Activated CD4-positive, alpha-beta memory T cell treated with anti-CD3 and anti-CD28 coated beads, Interleukin-2, amount 10 ng/mL, durations not matched to agents 7 days and 5 days (primary cell): ENCODE measurements at regions not wholly inside any gene's neighbourhood (a gene's known extent, or its start where the extent isn't known, plus 50 kb on each side); places are given as distances from the start of the nearest gene placed in this dataset.

ENCODE experiments used
- CTCF ChIA-PET: fragments of 350-600 bp; sonication (Branson Sonifier 250); formaldehyde crosslinking; loops from one replicate; lab custom pipeline; 2021; ENCODE audit warnings: antibody characterized with exemption, inconsistent platforms; lab: Charles Lee
- POLR2A ChIA-PET: fragments of 350-600 bp; sonication (Branson Sonifier 250); formaldehyde crosslinking; loops from one replicate; lab custom pipeline; 2021; ENCODE audit warnings: antibody characterized with exemption; lab: Charles Lee
- DNase-seq: peaks from one replicate; pipeline ENCODE4 v3.0.0-alpha.2; 2020
- H3K27ac Mint-ChIP-seq: one replicate; pipeline ENCODE4 v1.8.0; 2021; ENCODE audit warnings: mild to moderate bottlenecking, mixed read lengths
- H3K27me3 Mint-ChIP-seq: one replicate; pipeline ENCODE4 v1.8.0; 2021; ENCODE audit warnings: mixed read lengths
- H3K36me3 Mint-ChIP-seq: one replicate; pipeline ENCODE4 v1.8.0; 2021; ENCODE audit warnings: low read depth, mixed read lengths
- H3K4me1 Mint-ChIP-seq: one replicate; pipeline ENCODE4 v1.8.0; 2021; ENCODE audit warnings: mixed read lengths
- H3K4me3 Mint-ChIP-seq: one replicate; pipeline ENCODE4 v1.8.0; 2021; ENCODE audit warnings: mild to moderate bottlenecking, mixed read lengths
- H3K9me3 Mint-ChIP-seq: one replicate; pipeline ENCODE4 v1.8.0; 2021; ENCODE audit warnings: mixed read lengths

DNA sequence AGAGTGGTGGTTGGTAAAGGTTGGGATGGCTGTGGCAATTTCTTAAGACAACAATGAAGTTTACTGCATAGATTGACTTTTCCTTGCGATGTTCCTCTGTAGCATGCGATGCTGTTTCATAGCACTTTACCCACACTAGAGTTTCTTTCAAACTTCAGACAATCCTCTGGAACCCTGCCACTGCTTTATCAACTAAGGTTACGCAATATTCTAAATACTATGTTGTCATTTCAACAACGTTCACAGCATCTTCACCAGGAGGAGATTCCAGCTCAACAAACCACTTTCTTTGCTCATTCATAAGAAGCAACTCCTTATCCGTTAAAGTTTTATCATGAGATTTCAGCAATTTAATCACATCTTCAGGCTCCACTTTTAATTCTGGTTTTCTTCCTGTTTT is 161.2 kb upstream of the NRSN1 start:
- H3K27me3 Mint-ChIP-seq, result no peaks in the 10 kb centered on the region
- H3K4me1 Mint-ChIP-seq, result no peaks in the 10 kb centered on the region
- H3K4me3 Mint-ChIP-seq, result no peak overlapping the region
- ChIA-PET CTCF (no interaction called here), POLR2A (no interaction called here)
- H3K27ac Mint-ChIP-seq, result no peak overlapping the region
- no peak for DNase-seq
- peaks cover 8% of the 10 kb centered on the region for H3K9me3 Mint-ChIP-seq
- H3K36me3 Mint-ChIP-seq, result no peaks in the 10 kb centered on the region

DNA sequence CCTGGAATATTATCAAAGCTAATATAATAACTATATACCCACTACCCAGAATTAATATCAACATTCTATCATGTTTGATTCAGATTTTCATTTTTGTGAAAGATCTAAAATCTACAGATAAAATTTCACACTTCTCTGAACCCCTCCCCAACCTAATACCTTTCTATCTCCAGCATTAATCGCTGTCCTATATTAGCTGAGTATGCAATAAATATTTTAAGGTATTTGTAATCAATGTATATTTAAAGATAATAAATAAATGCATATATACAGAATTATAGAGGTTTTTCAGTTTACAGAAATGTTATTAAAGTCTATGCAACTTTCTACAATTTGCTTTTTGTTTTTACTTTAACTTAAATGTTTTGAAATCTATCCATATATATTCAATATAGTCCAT is 156.7 kb upstream of the NRSN1 start:
- ChIA-PET CTCF (no interaction called here), POLR2A (no interaction called here)
- no peaks in the 10 kb centered on the region for H3K36me3 Mint-ChIP-seq
- H3K4me3 Mint-ChIP-seq, result no peak overlapping the region
- no peak for DNase-seq
- peaks cover 8% of the 10 kb centered on the region for H3K9me3 Mint-ChIP-seq
- H3K4me1 Mint-ChIP-seq, result no peaks in the 10 kb centered on the region
- no peak overlapping the region for H3K27ac Mint-ChIP-seq
- no peaks in the 10 kb centered on the region for H3K27me3 Mint-ChIP-seq

GRCh38 chr6:23977706-23978105 is 148.3 kb upstream of the NRSN1 start:
- CTCF ChIA-PET, result no interaction called here
- no peaks in the 10 kb centered on the region for H3K4me1 Mint-ChIP-seq
- no peaks in the 10 kb centered on the region for H3K27me3 Mint-ChIP-seq
- H3K27ac Mint-ChIP-seq, result no peak overlapping the region
- DNase-seq, result no peak
- no peaks in the 10 kb centered on the region for H3K9me3 Mint-ChIP-seq
- H3K36me3 Mint-ChIP-seq, result no peaks in the 10 kb centered on the region
- POLR2A ChIA-PET, result no interaction called here
- no peak overlapping the region for H3K4me3 Mint-ChIP-seq

GRCh38 chr6:23980965-23981364 is 145.1 kb upstream of the NRSN1 start:
- DNase-seq, result no peak
- Mint-ChIP-seq H3K4me3 (no peak overlapping the region), H3K4me1 (no peaks in the 10 kb centered on the region), H3K27me3 (no peaks in the 10 kb centered on the region), H3K36me3 (no peaks in the 10 kb centered on the region), H3K9me3 (no peaks in the 10 kb centered on the region), H3K27ac (no peak overlapping the region)
- POLR2A ChIA-PET, result no interaction called here
- CTCF ChIA-PET, result no interaction called here

DNA sequence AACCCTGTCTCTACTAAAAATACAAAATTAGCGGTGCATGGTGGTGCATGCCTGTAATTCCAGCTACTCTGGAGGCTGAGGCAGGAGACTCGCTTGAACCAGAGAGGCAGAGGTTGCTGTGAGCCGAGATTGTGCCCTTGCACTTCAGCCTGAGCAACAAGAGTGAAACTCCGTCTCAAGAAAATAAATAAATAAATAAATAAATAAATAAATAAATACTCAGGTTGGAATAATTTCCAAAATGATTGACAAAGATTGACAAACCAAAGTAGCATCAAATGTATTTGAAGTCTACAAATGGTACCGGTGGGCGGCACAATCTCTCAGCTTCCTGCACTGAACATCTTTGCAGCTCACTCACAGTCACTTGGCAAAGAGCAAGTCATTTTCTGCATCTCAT is 144.1 kb upstream of the NRSN1 start:
- Mint-ChIP-seq H3K27me3 (no peaks in the 10 kb centered on the region), H3K4me3 (no peak overlapping the region), H3K9me3 (no peaks in the 10 kb centered on the region), H3K36me3 (no peaks in the 10 kb centered on the region), H3K4me1 (no peaks in the 10 kb centered on the region), H3K27ac (no peak overlapping the region)
- DNase-seq, result no peak
- CTCF ChIA-PET, result no interaction called here
- POLR2A ChIA-PET, result no interaction called here

- Mint-ChIP-seq H3K9me3 (no peaks in the 10 kb centered on the region), H3K36me3 (no peaks in the 10 kb centered on the region), H3K27me3 (no peaks in the 10 kb centered on the region), H3K4me1 (no peaks in the 10 kb centered on the region), H3K4me3 (no peak overlapping the region), H3K27ac (no peak overlapping the region)
- no peak for DNase-seq
- ChIA-PET POLR2A (no interaction called here), CTCF (no interaction called here)
These were observed 142.3 kb upstream of the NRSN1 start for GRCh38 chr6:23983735-23984134.

DNA sequence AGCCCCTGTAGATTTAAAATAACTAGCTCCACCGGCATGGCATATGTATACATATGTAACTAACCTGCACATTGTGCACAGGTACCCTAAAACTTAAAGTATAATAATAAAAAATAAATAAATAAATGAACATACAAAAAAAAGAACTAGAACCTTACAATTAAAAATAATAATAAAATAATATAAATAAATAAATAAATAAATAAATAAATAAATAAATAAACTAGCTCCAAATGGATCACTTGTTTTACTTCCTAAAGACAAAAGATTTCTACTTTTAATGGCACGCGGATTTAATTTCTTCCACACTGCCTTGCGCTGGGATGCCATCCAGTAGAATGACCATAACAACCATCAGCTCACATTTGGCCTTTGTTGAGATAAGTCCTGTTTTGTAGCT is 141.0 kb upstream of the NRSN1 start:
- no peaks in the 10 kb centered on the region for H3K36me3 Mint-ChIP-seq
- no peak overlapping the region for H3K4me3 Mint-ChIP-seq
- no peaks in the 10 kb centered on the region for H3K9me3 Mint-ChIP-seq
- DNase-seq, result no peak
- H3K4me1 Mint-ChIP-seq, result no peaks in the 10 kb centered on the region
- ChIA-PET POLR2A (no interaction called here), CTCF (no interaction called here)
- no peaks in the 10 kb centered on the region for H3K27me3 Mint-ChIP-seq
- H3K27ac Mint-ChIP-seq, result no peak overlapping the region

DNA sequence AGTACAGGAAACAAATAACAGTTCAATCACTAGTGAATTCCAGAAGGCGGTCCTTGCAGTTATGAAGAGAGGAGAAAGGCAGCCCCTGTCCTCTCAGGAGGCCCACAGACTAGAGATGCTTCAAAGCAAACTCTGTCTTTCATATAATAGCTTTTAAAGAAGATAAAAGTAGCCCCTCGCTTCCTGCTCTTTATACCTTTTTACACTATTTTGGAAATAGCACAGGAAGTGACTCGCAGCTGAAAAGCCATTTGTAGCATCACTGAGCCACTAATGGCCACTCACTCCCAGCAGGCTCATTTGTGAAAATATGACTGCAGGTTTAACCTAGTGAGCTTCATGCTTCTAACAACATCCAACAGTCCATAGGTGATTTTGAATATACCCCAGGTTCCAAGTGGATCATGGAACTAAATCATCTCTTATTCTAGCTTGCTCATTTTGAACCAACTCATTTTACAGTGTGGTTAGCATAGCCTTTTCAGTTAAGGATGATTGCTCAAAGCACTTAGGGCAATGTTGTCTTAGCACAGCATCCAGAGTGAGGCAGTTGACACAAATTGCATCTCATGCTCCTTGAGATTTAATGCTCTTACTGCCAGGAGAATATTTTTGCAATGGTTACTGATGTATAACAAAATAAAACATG is 136.0 kb upstream of the NRSN1 start:
- no peak overlapping the region for H3K4me3 Mint-ChIP-seq
- H3K27me3 Mint-ChIP-seq, result no peaks in the 10 kb centered on the region
- peaks cover 2% of the 10 kb centered on the region for H3K9me3 Mint-ChIP-seq
- no peaks in the 10 kb centered on the region for H3K36me3 Mint-ChIP-seq
- H3K4me1 Mint-ChIP-seq, result no peaks in the 10 kb centered on the region
- ChIA-PET POLR2A (no interaction called here), CTCF (no interaction called here)
- DNase-seq, result no peak
- no peak overlapping the region for H3K27ac Mint-ChIP-seq

DNA sequence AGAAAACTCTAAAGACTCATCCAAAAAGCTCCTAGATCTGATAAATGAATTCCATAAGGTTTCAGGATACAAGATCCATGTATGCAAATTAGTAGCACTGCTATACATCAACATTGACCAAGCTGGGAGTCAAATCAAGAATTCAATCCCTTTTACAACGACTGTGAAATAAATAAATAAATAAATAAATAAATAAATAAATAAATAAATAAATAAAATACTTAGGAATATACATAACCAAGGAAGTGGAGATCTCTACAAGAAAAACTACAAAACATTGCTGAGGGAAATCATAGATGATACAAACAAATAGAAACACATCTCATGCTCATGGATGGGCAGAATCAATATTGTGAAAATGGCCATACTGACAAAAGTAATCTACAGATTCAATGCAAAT is 132.0 kb upstream of the NRSN1 start:
- Mint-ChIP-seq H3K36me3 (no peaks in the 10 kb centered on the region), H3K27ac (no peak overlapping the region), H3K4me1 (no peaks in the 10 kb centered on the region), H3K4me3 (no peak overlapping the region), H3K27me3 (no peaks in the 10 kb centered on the region), H3K9me3 (peaks cover 4% of the 10 kb centered on the region)
- CTCF ChIA-PET, result no interaction called here
- DNase-seq, result no peak
- POLR2A ChIA-PET, result no interaction called here

- no peak for DNase-seq
- ChIA-PET CTCF (no interaction called here), POLR2A (no interaction called here)
- no peaks in the 10 kb centered on the region for H3K27me3 Mint-ChIP-seq
- H3K36me3 Mint-ChIP-seq, result no peaks in the 10 kb centered on the region
- no peaks in the 10 kb centered on the region for H3K4me1 Mint-ChIP-seq
- H3K4me3 Mint-ChIP-seq, result no peak overlapping the region
- no peaks in the 10 kb centered on the region for H3K9me3 Mint-ChIP-seq
- H3K27ac Mint-ChIP-seq, result no peak overlapping the region
These were observed 122.0 kb upstream of the NRSN1 start for GRCh38 chr6:24004062-24004461.

DNA sequence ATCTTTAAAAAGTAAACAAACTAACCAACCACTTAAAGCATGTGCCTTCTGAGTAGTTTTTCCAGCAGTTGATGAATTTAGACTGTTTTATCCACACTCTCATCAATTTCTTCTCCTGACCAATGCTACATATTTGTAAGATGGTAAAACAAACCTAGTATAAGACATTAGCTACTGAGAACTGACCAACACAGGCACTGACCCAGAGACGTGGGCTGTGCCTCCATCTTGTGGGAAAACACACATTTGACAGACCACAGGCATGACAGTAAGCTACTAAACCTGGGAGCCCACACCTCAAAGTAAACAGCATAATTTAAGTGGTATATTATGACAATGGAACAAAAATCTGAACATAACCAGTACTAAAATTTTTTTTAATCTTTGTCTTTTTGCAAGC is 121.4 kb upstream of the NRSN1 start:
- no peak overlapping the region for H3K4me3 Mint-ChIP-seq
- H3K36me3 Mint-ChIP-seq, result no peaks in the 10 kb centered on the region
- H3K27me3 Mint-ChIP-seq, result no peaks in the 10 kb centered on the region
- POLR2A ChIA-PET, result no interaction called here
- no peaks in the 10 kb centered on the region for H3K4me1 Mint-ChIP-seq
- no peak for DNase-seq
- CTCF ChIA-PET, result no interaction called here
- H3K27ac Mint-ChIP-seq, result no peak overlapping the region
- H3K9me3 Mint-ChIP-seq, result no peaks in the 10 kb centered on the region

DNA sequence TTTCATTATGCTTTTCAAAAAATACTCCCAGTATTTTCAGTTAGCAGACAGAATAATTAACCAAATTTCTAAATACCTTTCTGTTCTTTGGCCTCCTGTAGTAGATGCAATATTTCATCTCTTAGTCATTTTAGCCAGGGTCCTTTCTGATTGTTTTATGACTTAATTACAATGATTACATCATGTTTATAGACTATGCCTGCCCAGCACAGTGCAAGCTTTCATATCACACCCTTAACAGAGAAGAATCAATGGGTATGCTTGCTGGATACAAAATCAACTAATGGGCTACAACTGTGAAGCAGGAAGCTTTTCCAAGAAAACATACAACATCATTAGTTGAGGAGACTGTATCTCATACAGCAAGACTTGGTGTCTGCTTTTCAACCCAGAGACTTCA is 119.8 kb upstream of the NRSN1 start:
- H3K9me3 Mint-ChIP-seq, result peaks cover 1% of the 10 kb centered on the region
- CTCF ChIA-PET, result no interaction called here
- no peaks in the 10 kb centered on the region for H3K4me1 Mint-ChIP-seq
- no peaks in the 10 kb centered on the region for H3K36me3 Mint-ChIP-seq
- no peak overlapping the region for H3K4me3 Mint-ChIP-seq
- no peak for DNase-seq
- H3K27me3 Mint-ChIP-seq, result no peaks in the 10 kb centered on the region
- no peak overlapping the region for H3K27ac Mint-ChIP-seq
- POLR2A ChIA-PET, result no interaction called here

- DNase-seq, result no peak
- CTCF ChIA-PET, result no interaction called here
- no peak overlapping the region for H3K27ac Mint-ChIP-seq
These were observed 116.7 kb upstream of the NRSN1 start for GRCh38 chr6:24009319-24009718.

DNA sequence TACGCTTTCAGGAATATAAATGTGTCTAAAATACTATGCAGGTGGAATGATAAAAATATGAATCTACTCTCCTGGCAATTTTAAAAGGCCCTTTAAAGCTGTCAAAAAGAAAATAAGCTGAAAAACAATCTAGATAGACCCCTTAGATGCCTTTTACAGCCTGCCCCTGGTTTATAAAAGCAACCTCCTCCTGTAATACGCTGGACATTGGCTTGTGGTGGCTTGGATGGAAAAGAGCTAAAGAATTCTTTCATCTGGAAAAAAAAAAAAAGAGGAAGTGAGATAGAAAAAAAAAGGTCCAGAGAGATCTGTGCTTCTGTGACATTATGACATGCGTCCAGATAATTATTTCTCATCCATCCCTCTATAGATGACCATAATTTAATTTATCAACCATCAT is 115.9 kb upstream of the NRSN1 start:
- ChIA-PET CTCF (no interaction called here), POLR2A (no interaction called here)
- H3K9me3 Mint-ChIP-seq, result peaks cover 1% of the 10 kb centered on the region
- no peaks in the 10 kb centered on the region for H3K27me3 Mint-ChIP-seq
- DNase-seq, result no peak
- H3K27ac Mint-ChIP-seq, result no peak overlapping the region
- no peak overlapping the region for H3K4me3 Mint-ChIP-seq
- H3K36me3 Mint-ChIP-seq, result no peaks in the 10 kb centered on the region
- H3K4me1 Mint-ChIP-seq, result no peaks in the 10 kb centered on the region

More at GRCh38 chr6:24009319-24009718, 116.7 kb upstream of the NRSN1 start:
- no peak overlapping the region for H3K4me3 Mint-ChIP-seq
- no peaks in the 10 kb centered on the region for H3K27me3 Mint-ChIP-seq
- POLR2A ChIA-PET, result no interaction called here
- H3K9me3 Mint-ChIP-seq, result peaks cover 1% of the 10 kb centered on the region
- no peaks in the 10 kb centered on the region for H3K4me1 Mint-ChIP-seq
- H3K36me3 Mint-ChIP-seq, result no peaks in the 10 kb centered on the region
